Panc1 (cell line): ENCODE measurements at regions not wholly inside any gene's neighbourhood (a gene's known extent, or its start where the extent isn't known, plus 50 kb on each side); places are given as distances from the start of the nearest gene placed in this dataset.
"Not testable (repeated sequence)": the region's sequence is repeated elsewhere in the genome, so short reads cannot be mapped to it uniquely, and the experiment has no call there.

Experiments used
- ATAC-seq: fragments of 200-7000 bp; cut with Tn5 transposase; 2 replicates; pipeline ENCODE4 v1.9.1; 2020; ENCODE audit warnings: mild to moderate bottlenecking, moderate library complexity
- BruUV-seq: library from RNA; stranded (reverse); fragments of 400-500 nt; replicated peaks from 2 replicates; lab custom pipeline; 2021; lab: Mats Ljungman, UMichigan
- CTCF ChIA-PET: fragments of 300-600 bp; sonication (Branson Sonifier 250); formaldehyde crosslinking; loops from one replicate; lab custom pipeline; 2022; ENCODE audit warnings: antibody characterized with exemption; lab: Charles Lee
- POLR2A ChIA-PET: fragments of 300-600 bp; sonication (Branson Sonifier 250); formaldehyde crosslinking; loops from one replicate; lab custom pipeline; 2022; ENCODE audit warnings: antibody characterized with exemption; lab: Charles Lee
- DNase-seq: peaks from one replicate; pipeline ENCODE4 v3.0.0-alpha.2; 2010; ENCODE audit warnings: low read depth, low spot score
- H3K27ac ChIP-seq: 2 replicates; pipeline ENCODE4 v1.5.1; 2011; ENCODE audit warnings: mild to moderate bottlenecking, low read length, inconsistent platforms
- H3K27me3 ChIP-seq: fragments of 200-500 bp; sonication (Bioruptor generic); 2 replicates; pipeline ENCODE4 v1.6.0; 2014; ENCODE audit warnings: low read length, inconsistent platforms; ENCODE audit not compliant: control insufficient read depth, insufficient read depth
- H3K36me3 ChIP-seq: fragments of 200-500 bp; sonication (Bioruptor generic); 2 replicates; pipeline ENCODE4 v1.5.1; 2014; ENCODE audit warnings: inconsistent platforms, mild to moderate bottlenecking, low read length, moderate library complexity; ENCODE audit not compliant: control insufficient read depth, insufficient read depth
- H3K4me1 ChIP-seq: 2 replicates; pipeline ENCODE4 v1.5.1; 2011; ENCODE audit warnings: inconsistent platforms, mild to moderate bottlenecking, low read length, moderate library complexity; ENCODE audit not compliant: control insufficient read depth, insufficient read depth
- H3K4me3 ChIP-seq, 2 experiments: 2 replicates each; pipeline ENCODE4 v1.5.1; 2011 to 2012; ENCODE audit warnings: low read depth in 2 of 2, low read length in 2 of 2, mild to moderate bottlenecking in 2 of 2, inconsistent platforms in 1 of 2, moderate library complexity in 1 of 2
- H3K9me3 ChIP-seq: fragments of 200-500 bp; sonication (Bioruptor generic); 2 replicates; pipeline ENCODE4 v1.5.1; 2014; ENCODE audit warnings: low read depth, mild to moderate bottlenecking, inconsistent platforms, low read length, moderate library complexity; ENCODE audit not compliant: control insufficient read depth, insufficient read depth
- POLR2AphosphoS5 ChIP-seq: IDR thresholded peaks from 2 replicates; pipeline ENCODE4 v1.6.1; 2012; ENCODE audit warnings: mild to moderate bottlenecking, low read depth, low read length, moderate library complexity
- SIN3A ChIP-seq: IDR thresholded peaks from 2 replicates; pipeline ENCODE4 v1.6.1; 2012; ENCODE audit warnings: low read depth, mild to moderate bottlenecking, low read length, moderate library complexity, borderline replicate concordance; ENCODE audit not compliant: insufficient read depth
- TCF7L2 ChIP-seq: IDR thresholded peaks from 2 replicates; pipeline ENCODE4 v1.6.1; 2011; ENCODE audit warnings: mild to moderate bottlenecking, low read depth, low read length, inconsistent platforms
- in situ Hi-C: cut with HindIII; loops from 2 replicates; pipeline ENCODE4 v1.10.0; 2016; ENCODE audit warnings: low sequenced_read_pairs, low pct_unique_long_range_greater_than_20kb
- intact Hi-C: fragments of 100-400 bp; cut with micrococcal nuclease; formaldehyde crosslinking; loops from one replicate; pipeline ENCODE4 v1.10.0; 2022; ENCODE audit not compliant: unreplicated experiment
- TF ChIP-seq, protein P1 (sequence below): fragments of 450-650 bp; IDR thresholded peaks from 2 replicates; pipeline ENCODE4 v1.5.1; 2017; ENCODE audit warnings: mild to moderate bottlenecking
- TF ChIP-seq, protein P2 (sequence below), 2 experiments: IDR thresholded peaks; 2 replicates each; pipeline ENCODE4 v1.6.1; 2011 to 2012; ENCODE audit warnings: low read depth in 2 of 2, control low read depth in 1 of 2, low read length in 1 of 2, mild to moderate bottlenecking in 1 of 2, moderate library complexity in 1 of 2; ENCODE audit not compliant: insufficient read depth in 1 of 2

DNA sequence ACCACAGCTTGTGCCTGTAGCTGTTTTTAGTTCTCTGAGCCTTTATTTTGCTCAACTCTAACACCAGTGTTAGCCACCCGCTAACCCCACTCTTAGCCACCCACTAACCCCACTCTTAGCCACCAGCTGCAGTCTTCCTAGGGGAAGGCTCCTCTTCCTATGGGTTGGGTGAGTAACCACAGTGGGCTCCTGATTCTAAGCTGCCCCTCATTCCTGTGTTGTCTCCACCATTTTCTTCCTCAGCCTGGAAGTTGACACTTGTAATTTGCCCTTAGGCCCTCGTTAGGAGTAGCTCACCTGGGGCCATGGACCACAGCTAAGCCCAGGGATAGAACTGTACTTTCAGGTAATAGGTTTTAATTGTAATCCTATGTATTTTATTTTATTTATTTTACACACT lies 782.9 kb upstream of the TPTE start:
- no peak for DNase-seq
- Histone ChIP-seq H3K27me3 (no peaks in the 10 kb centered on the region), H3K27ac (no peak overlapping the region), H3K36me3 (no peaks in the 10 kb centered on the region), H3K9me3 (no peaks in the 10 kb centered on the region), H3K4me3 (no peak overlapping the region), H3K4me1 (no peaks in the 10 kb centered on the region)
- in situ Hi-C loops (no loop called here), intact Hi-C loops (no loop called here)
- POLR2A ChIA-PET = no interaction called here
- no TSS peak for BruUV-seq
- CTCF ChIA-PET = no interaction called here
- ATAC-seq = no peak
- TF ChIP-seq, protein P1, sequence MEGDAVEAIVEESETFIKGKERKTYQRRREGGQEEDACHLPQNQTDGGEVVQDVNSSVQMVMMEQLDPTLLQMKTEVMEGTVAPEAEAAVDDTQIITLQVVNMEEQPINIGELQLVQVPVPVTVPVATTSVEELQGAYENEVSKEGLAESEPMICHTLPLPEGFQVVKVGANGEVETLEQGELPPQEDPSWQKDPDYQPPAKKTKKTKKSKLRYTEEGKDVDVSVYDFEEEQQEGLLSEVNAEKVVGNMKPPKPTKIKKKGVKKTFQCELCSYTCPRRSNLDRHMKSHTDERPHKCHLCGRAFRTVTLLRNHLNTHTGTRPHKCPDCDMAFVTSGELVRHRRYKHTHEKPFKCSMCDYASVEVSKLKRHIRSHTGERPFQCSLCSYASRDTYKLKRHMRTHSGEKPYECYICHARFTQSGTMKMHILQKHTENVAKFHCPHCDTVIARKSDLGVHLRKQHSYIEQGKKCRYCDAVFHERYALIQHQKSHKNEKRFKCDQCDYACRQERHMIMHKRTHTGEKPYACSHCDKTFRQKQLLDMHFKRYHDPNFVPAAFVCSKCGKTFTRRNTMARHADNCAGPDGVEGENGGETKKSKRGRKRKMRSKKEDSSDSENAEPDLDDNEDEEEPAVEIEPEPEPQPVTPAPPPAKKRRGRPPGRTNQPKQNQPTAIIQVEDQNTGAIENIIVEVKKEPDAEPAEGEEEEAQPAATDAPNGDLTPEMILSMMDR = no peak
- TF ChIP-seq POLR2AphosphoS5 (no peak), TCF7L2 (no peak), SIN3A (no peak)
- TF ChIP-seq, protein P2, sequence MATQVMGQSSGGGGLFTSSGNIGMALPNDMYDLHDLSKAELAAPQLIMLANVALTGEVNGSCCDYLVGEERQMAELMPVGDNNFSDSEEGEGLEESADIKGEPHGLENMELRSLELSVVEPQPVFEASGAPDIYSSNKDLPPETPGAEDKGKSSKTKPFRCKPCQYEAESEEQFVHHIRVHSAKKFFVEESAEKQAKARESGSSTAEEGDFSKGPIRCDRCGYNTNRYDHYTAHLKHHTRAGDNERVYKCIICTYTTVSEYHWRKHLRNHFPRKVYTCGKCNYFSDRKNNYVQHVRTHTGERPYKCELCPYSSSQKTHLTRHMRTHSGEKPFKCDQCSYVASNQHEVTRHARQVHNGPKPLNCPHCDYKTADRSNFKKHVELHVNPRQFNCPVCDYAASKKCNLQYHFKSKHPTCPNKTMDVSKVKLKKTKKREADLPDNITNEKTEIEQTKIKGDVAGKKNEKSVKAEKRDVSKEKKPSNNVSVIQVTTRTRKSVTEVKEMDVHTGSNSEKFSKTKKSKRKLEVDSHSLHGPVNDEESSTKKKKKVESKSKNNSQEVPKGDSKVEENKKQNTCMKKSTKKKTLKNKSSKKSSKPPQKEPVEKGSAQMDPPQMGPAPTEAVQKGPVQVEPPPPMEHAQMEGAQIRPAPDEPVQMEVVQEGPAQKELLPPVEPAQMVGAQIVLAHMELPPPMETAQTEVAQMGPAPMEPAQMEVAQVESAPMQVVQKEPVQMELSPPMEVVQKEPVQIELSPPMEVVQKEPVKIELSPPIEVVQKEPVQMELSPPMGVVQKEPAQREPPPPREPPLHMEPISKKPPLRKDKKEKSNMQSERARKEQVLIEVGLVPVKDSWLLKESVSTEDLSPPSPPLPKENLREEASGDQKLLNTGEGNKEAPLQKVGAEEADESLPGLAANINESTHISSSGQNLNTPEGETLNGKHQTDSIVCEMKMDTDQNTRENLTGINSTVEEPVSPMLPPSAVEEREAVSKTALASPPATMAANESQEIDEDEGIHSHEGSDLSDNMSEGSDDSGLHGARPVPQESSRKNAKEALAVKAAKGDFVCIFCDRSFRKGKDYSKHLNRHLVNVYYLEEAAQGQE (IDR thresholded peaks at IDR 0.05; ENCODE audit: insufficient read depth in 1 of 2, low read depth in 2 of 2, low read length in 1 of 2) = no peak

DNA sequence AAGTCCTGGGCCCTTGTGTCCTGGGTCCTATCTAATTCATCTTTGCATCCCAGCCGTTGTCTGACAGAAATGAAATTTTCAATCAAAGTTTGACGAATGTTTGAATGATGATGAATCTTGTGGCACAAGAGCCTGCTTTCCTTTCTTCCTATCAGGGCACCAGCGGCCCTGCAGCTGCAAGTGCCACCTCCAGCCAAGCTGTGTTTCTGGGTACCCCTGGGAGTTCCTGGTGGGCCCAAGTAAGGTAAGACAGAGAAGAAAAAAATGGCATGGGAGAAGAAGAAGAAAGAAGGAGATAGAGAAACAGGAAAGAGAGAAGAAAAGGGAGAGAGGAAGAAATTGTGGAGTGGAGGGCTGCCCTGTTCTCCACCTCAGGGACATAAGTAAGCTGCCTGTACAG lies 782.1 kb upstream of the TPTE start:
- ATAC-seq = no peak
- in situ Hi-C loops = no loop called here
- no peaks in the 10 kb centered on the region for H3K27me3 ChIP-seq
- BruUV-seq = no TSS peak
- no peak overlapping the region for H3K4me3 ChIP-seq
- no peaks in the 10 kb centered on the region for H3K4me1 ChIP-seq
- H3K27ac ChIP-seq = no peak overlapping the region
- no peaks in the 10 kb centered on the region for H3K36me3 ChIP-seq
- intact Hi-C loops = no loop called here
- TF ChIP-seq TCF7L2 = no peak
- TF ChIP-seq, protein P1 = no peak
- no peak for TF ChIP-seq SIN3A
- no peak for TF ChIP-seq POLR2AphosphoS5
- TF ChIP-seq, protein P2 (IDR thresholded peaks at IDR 0.05; ENCODE audit: insufficient read depth in 1 of 2, low read depth in 2 of 2, low read length in 1 of 2) = no peak
- CTCF ChIA-PET = no interaction called here
- no peak for DNase-seq
- no peaks in the 10 kb centered on the region for H3K9me3 ChIP-seq
- POLR2A ChIA-PET = no interaction called here

DNA sequence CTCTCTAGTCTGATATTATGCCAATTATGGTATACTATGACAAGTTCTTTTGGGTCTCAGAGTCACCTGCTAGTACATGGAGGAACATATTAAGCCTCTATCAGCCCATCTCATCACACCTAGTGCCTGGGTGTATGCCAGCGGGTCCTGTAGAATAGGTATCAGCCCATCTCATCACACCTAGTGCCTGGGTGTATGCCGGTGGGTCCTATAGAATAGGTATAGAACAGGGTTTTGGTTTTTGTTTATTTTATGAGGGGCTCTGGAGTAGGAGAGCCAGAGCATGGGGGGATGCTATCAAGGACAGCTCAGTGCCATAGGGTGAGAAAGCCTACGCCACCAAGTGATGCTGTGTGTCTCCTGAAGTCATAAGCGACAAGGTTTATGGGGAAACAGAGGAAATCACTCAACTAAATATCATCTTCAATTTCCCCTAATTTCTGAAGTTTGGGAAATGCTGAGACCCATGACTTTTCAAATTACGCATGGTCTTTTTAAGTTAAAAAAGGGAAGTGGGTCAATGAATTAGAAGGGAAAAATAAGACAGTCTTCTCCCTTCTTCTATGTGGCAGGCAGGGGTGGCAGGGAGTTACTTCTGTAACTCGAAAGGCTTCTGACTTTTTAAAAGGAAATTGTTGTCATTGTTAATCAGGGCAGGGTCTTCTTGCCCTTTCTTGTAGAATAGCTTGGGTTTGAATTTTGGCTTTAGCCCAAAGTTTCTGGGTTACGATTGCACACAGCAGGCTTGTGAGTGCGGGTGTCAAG lies 781.0 kb upstream of the TPTE start:
- H3K9me3 ChIP-seq, POLR2A ChIA-PET: not testable (repeated sequence)

More for the DNA sequence above, 781.0 kb upstream of the TPTE start:
- intact Hi-C loops, H3K36me3 ChIP-seq, H3K4me1 ChIP-seq, H3K27ac ChIP-seq, in situ Hi-C loops, CTCF ChIA-PET, ATAC-seq, BruUV-seq, H3K27me3 ChIP-seq, H3K4me3 ChIP-seq, DNase-seq: not testable (repeated sequence)
